PC-3 (cell line): ENCODE measurements at regions not wholly inside any gene's neighbourhood (a gene's known extent, or its start where the extent isn't known, plus 50 kb on each side); places are given as distances from the start of the nearest gene placed in this dataset.

Experiments
- EZH2 ChIP-seq: fragments of 300-600 bp; sonication (generic); IDR thresholded peaks from one replicate; pipeline ENCODE4 v1.6.1; 2017; ENCODE audit warnings: antibody characterized with exemption, mild to moderate bottlenecking, low read length; ENCODE audit not compliant: unreplicated experiment
- EZH2phosphoT487 ChIP-seq: fragments of 300-600 bp; sonication (generic); IDR thresholded peaks from 2 replicates; pipeline ENCODE4 v1.6.1; 2018; ENCODE audit warnings: mild to moderate bottlenecking, antibody characterized with exemption, low read length, borderline replicate concordance
- TF ChIP-seq, protein P1 (sequence below): fragments of 300-600 bp; sonication (generic); conservative IDR thresholded peaks from 2 replicates; pipeline ENCODE4 v1.5.1; 2017; ENCODE audit warnings: antibody characterized with exemption, low read depth, mild to moderate bottlenecking, low read length

DNA sequence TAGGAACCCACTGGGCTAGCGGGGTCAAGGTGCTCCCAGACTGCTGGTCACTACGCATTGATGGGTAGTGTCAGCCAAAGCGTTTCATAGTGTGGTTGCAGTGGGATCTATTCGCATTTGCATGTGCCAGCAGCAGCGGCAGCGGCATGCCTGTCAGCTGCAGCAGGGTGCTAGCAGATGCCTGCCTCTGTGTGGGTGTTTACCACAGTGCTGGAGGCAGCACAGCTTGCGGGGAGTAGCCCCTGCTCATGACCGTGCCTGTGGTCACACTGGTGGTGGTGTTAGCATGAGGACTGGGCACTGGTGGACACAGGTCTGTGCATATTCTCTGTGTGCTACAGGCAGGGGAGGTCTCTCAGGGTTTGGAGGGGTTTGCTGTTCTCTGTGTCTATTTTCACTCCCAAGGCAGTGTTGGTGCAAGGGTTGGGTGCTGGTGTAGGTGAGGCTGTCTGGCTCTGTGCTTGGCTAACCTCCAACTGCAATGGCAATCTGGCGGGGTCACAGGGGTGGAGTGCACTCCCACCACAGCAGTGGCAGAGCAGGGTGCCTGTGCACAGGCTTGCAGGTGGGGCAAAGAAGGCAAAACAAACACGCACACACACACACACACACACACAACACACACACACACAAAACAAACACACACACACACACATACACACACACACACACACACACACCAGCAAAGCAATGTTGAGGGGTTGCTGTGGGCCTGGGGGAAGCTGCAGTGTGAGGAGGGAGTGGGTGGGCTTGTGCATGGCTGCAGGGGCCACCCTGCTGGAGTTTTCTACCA is 184.4 kb downstream of the GLUD2 start:
- no peak for TF ChIP-seq EZH2
- TF ChIP-seq, protein P1, sequence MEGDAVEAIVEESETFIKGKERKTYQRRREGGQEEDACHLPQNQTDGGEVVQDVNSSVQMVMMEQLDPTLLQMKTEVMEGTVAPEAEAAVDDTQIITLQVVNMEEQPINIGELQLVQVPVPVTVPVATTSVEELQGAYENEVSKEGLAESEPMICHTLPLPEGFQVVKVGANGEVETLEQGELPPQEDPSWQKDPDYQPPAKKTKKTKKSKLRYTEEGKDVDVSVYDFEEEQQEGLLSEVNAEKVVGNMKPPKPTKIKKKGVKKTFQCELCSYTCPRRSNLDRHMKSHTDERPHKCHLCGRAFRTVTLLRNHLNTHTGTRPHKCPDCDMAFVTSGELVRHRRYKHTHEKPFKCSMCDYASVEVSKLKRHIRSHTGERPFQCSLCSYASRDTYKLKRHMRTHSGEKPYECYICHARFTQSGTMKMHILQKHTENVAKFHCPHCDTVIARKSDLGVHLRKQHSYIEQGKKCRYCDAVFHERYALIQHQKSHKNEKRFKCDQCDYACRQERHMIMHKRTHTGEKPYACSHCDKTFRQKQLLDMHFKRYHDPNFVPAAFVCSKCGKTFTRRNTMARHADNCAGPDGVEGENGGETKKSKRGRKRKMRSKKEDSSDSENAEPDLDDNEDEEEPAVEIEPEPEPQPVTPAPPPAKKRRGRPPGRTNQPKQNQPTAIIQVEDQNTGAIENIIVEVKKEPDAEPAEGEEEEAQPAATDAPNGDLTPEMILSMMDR: no peak
- no peak for TF ChIP-seq EZH2phosphoT487
